BJ (cell line): ENCODE measurements at regions not wholly inside any gene's neighbourhood (a gene's known extent, or its start where the extent isn't known, plus 50 kb on each side); places are given as distances from the start of the nearest gene placed in this dataset.

Experiments
- CTCF ChIA-PET: fragments of 350-600 bp; formaldehyde crosslinking; extraction: SDS; loops from one replicate; lab custom pipeline; 2021; ENCODE audit warnings: antibody characterized with exemption, inconsistent platforms; lab: Yijun Ruan, JAX
- POLR2A ChIA-PET: fragments of 300-600 bp; sonication (Branson Sonifier 250); formaldehyde crosslinking; extraction: SDS; loops from one replicate; lab custom pipeline; 2021; ENCODE audit warnings: antibody characterized with exemption; lab: Charles Lee
- DNase-seq: peaks from one replicate; pipeline ENCODE4 v3.0.0-alpha.2; 2011; ENCODE audit warnings: low read depth
- H3K27me3 ChIP-seq: 2 replicates; pipeline ENCODE4 v1.6.0; 2011; ENCODE audit warnings: low read length; ENCODE audit not compliant: control insufficient read depth, insufficient read depth
- H3K36me3 ChIP-seq: 2 replicates; pipeline ENCODE4 v1.5.1; 2011; ENCODE audit warnings: low read length; ENCODE audit not compliant: control insufficient read depth, insufficient read depth
- H3K4me3 ChIP-seq: 2 replicates; pipeline ENCODE4 v1.5.1; 2011; ENCODE audit warnings: low read depth, mild to moderate bottlenecking, control low read depth, low read length
- CTCF ChIP-seq: IDR thresholded peaks from 2 replicates; pipeline ENCODE4 v1.5.1; 2011; ENCODE audit warnings: low read depth, mild to moderate bottlenecking, control low read depth, inconsistent platforms, low read length, moderate library complexity; ENCODE audit not compliant: insufficient read depth

GRCh38 chr2:12090590-12090989, 344.2 kb downstream of the LPIN1 start:
- no peak for TF ChIP-seq CTCF
- CTCF ChIA-PET, result no interaction called here
- POLR2A ChIA-PET, result no interaction called here
- no peaks in the 10 kb centered on the region for H3K36me3 ChIP-seq
- DNase-seq, result no peak
- H3K27me3 ChIP-seq, result no peaks in the 10 kb centered on the region; the same call in 1 of the 2 replicates
- no peak overlapping the region for H3K4me3 ChIP-seq

GRCh38 chr2:12091201-12091806, 344.9 kb downstream of the LPIN1 start:
- CTCF ChIA-PET, result interaction anchor here (0.8 kb wide), 1 partner anchor 9 kb away, joined by 3 read pairs; no protein-coding TSS in a partner anchor
- no peak for TF ChIP-seq CTCF
- POLR2A ChIA-PET, result no interaction called here
- no peak for DNase-seq
- Histone ChIP-seq H3K36me3 (no peaks in the 10 kb centered on the region), H3K4me3 (no peak overlapping the region), H3K27me3 (no peaks in the 10 kb centered on the region; the same call in 1 of the 2 replicates)

- CTCF ChIA-PET, result no interaction called here
- POLR2A ChIA-PET, result no interaction called here
- no peak overlapping the region for H3K4me3 ChIP-seq
- no peak for TF ChIP-seq CTCF
- no peak for DNase-seq
- no peaks in the 10 kb centered on the region; the same call in 1 of the 2 replicates for H3K27me3 ChIP-seq
- H3K36me3 ChIP-seq, result no peaks in the 10 kb centered on the region
Observed at GRCh38 chr2:12094134-12094533, 347.7 kb downstream of the LPIN1 start.

GRCh38 chr2:12096051-12096787, 349.8 kb downstream of the LPIN1 start:
- ChIA-PET CTCF (no interaction called here), POLR2A (interaction anchor here (0.5 kb wide), 1 partner anchor 81 kb away, joined by 4 read pairs; no protein-coding TSS in a partner anchor)
- no peak for DNase-seq
- Histone ChIP-seq H3K4me3 (no peak overlapping the region), H3K27me3 (no peaks in the 10 kb centered on the region; the same call in 1 of the 2 replicates), H3K36me3 (no peaks in the 10 kb centered on the region)
- TF ChIP-seq CTCF, result no peak

- no peak for DNase-seq
- H3K4me3 ChIP-seq, result no peak overlapping the region
- ChIA-PET CTCF (no interaction called here), POLR2A (no interaction called here)
- TF ChIP-seq CTCF, result no peak
- H3K27me3 ChIP-seq, result no peaks in the 10 kb centered on the region; the same call in 1 of the 2 replicates
- no peaks in the 10 kb centered on the region for H3K36me3 ChIP-seq
Observed at GRCh38 chr2:12096788-12097449, 350.5 kb downstream of the LPIN1 start.
